Dendritic cell treated with granulocyte-macrophage colony-stimulating factor and Interleukin-4, amounts not matched to agents 40 ng/mL and 50 ng/mL, for 4 days (primary cell): ENCODE measurements at regions not wholly inside any gene's neighbourhood (a gene's known extent, or its start where the extent isn't known, plus 50 kb on each side); places are given as distances from the start of the nearest gene placed in this dataset.
"Not testable (repeated sequence)": the region's sequence is repeated elsewhere in the genome, so short reads cannot be mapped to it uniquely, and the experiment has no call there.

Source experiments
- H3K27ac Mint-ChIP-seq: one replicate; pipeline ENCODE4 v1.8.0; 2022; ENCODE audit warnings: mild to moderate bottlenecking, mixed read lengths
- H3K27me3 Mint-ChIP-seq: one replicate; pipeline ENCODE4 v1.8.0; 2022; ENCODE audit warnings: mild to moderate bottlenecking, mixed read lengths
- H3K36me3 Mint-ChIP-seq: one replicate; pipeline ENCODE4 v1.8.0; 2022; ENCODE audit warnings: low read depth, mixed read lengths
- H3K4me1 Mint-ChIP-seq: one replicate; pipeline ENCODE4 v1.8.0; 2022; ENCODE audit warnings: low read depth, mixed read lengths
- H3K4me3 Mint-ChIP-seq: one replicate; pipeline ENCODE4 v1.8.0; 2022; ENCODE audit warnings: mild to moderate bottlenecking, moderate library complexity, mixed read lengths
- H3K9me3 Mint-ChIP-seq: one replicate; pipeline ENCODE4 v1.8.0; 2022; ENCODE audit warnings: mixed read lengths
- intact Hi-C: fragments of 100-400 bp; cut with micrococcal nuclease; formaldehyde crosslinking; loops from one replicate; pipeline ENCODE4 v1.15.0; 2022

DNA sequence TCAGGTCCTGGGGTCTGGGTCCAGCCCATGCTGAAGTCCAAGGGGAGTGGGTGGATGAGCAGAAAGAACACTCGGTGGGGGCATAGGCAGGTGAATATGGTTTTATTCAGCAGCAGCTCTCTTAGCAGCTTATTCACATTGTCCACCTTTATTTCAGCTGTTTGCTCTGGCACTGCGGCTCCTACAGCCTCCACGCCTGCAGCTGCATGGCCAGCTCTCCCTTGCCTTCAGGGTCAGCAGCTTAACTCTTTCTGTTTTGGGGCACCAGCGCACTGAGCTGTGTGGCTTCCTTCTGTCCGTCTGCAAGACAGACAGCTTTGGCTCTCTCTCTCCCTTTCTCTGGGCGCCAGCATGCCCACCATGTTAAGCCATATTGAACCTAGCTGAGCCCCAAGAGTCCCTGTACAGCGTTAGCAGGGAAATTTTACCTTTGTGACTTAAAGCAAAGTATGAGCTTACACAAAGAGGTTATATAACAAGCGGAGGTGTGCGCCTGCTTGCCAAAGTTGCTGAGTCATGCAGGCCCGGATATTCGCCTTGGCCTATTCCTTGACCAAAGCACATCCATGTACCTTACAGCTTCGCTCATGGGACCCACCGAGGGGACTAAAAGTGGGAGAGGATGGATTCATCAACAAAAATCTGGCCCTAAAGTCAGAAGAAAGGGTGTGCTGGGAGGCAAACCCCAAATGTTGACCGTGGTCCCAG lies 170.1 kb upstream of the PFN2 start:
- no peak overlapping the region for H3K27ac Mint-ChIP-seq
- no peak overlapping the region for H3K4me3 Mint-ChIP-seq
- peaks cover 7% of the 10 kb centered on the region for H3K4me1 Mint-ChIP-seq
- H3K36me3 Mint-ChIP-seq: no peaks in the 10 kb centered on the region
- no peaks in the 10 kb centered on the region for H3K9me3 Mint-ChIP-seq
- intact Hi-C loops: no loop called here
- H3K27me3 Mint-ChIP-seq: no peaks in the 10 kb centered on the region

- Mint-ChIP-seq H3K4me3 (no peak overlapping the region), H3K36me3 (no peaks in the 10 kb centered on the region), H3K27me3 (no peaks in the 10 kb centered on the region), H3K4me1 (no peaks in the 10 kb centered on the region), H3K9me3 (no peaks in the 10 kb centered on the region), H3K27ac (no peak overlapping the region)
- intact Hi-C loops: no loop called here
These were observed 168.1 kb upstream of the PFN2 start for GRCh38 chr3:150138824-150139223.

DNA sequence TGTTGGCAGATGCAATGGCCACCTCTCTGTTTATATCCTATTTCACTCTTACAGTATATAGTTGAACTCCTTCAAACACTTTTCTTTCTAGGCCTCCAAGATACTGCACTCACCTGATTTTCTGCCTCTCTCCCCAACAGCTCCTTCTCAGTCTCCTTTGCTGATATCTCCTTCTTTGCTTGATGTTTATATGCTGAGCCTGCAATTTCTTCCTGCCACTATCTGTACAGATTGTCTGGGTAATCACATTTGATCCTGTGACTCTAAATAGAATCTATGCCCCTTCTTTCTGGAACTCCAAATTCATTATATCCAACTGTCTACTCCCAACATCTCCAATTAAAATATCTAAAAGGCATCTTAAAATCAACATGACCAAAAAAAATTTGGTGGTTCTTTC lies 165.5 kb upstream of the PFN2 start:
- H3K36me3 Mint-ChIP-seq: no peaks in the 10 kb centered on the region
- H3K4me1 Mint-ChIP-seq: peaks cover 7% of the 10 kb centered on the region
- H3K27ac Mint-ChIP-seq: no peak overlapping the region
- no peak overlapping the region for H3K4me3 Mint-ChIP-seq
- H3K27me3 Mint-ChIP-seq: no peaks in the 10 kb centered on the region
- intact Hi-C loops: no loop called here
- H3K9me3 Mint-ChIP-seq: no peaks in the 10 kb centered on the region

DNA sequence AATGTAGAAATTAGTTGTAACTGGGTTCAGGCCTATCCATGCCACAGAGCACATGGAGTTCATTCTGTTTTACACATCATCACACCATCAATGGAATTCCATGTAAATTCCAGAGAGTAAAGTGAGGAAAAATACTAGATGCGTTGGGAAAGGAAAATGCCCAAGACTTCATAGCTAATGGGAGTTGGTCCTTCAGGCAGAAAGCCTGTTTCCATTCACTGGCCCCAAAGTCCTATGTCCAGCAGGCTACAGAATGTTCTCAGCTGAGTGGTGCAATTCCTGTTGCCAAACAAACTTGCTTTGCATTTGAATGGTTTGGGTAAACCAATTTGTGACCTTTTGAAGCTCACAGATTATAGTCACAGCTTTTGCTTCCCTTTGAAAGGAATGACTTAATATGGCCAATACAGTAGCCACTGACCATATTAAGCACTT lies 164.6 kb upstream of the PFN2 start:
- intact Hi-C loops: no loop called here

DNA sequence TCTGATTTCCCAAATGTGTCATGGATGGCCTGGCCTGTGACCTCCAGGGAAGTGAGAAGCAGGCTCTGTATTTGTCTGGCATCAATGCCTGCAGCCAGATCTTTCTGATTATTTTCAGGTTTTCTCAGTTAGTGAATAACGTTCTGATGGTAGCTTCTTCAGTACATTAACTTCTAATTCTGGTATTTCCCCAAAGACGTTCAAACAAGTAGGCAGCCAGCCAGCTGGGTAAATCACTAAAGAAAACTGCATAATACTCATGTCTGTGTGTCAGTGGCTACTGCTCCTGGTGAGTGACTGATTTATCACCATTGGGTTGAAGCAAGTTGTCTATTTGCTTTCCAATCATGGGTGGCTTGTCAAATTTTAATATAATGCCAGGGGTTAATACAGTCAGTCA lies 162.6 kb upstream of the PFN2 start:
- Mint-ChIP-seq H3K4me1 (peaks cover 7% of the 10 kb centered on the region), H3K36me3 (no peaks in the 10 kb centered on the region), H3K9me3 (no peaks in the 10 kb centered on the region), H3K27me3 (no peaks in the 10 kb centered on the region), H3K27ac (no peak overlapping the region), H3K4me3 (no peak overlapping the region)
- intact Hi-C loops: no loop called here

More for the DNA sequence above, 164.6 kb upstream of the PFN2 start:
- no peak overlapping the region for H3K27ac Mint-ChIP-seq
- peaks cover 7% of the 10 kb centered on the region for H3K4me1 Mint-ChIP-seq
- H3K36me3 Mint-ChIP-seq: no peaks in the 10 kb centered on the region
- no peak overlapping the region for H3K4me3 Mint-ChIP-seq
- H3K27me3 Mint-ChIP-seq: no peaks in the 10 kb centered on the region
- H3K9me3 Mint-ChIP-seq: no peaks in the 10 kb centered on the region

- Mint-ChIP-seq H3K27ac (no peak overlapping the region), H3K36me3 (no peaks in the 10 kb centered on the region), H3K4me1 (peaks cover 7% of the 10 kb centered on the region), H3K27me3 (no peaks in the 10 kb centered on the region), H3K9me3 (no peaks in the 10 kb centered on the region), H3K4me3 (no peak overlapping the region)
- intact Hi-C loops: no loop called here
These were observed 161.5 kb upstream of the PFN2 start for GRCh38 chr3:150132101-150132749.

DNA sequence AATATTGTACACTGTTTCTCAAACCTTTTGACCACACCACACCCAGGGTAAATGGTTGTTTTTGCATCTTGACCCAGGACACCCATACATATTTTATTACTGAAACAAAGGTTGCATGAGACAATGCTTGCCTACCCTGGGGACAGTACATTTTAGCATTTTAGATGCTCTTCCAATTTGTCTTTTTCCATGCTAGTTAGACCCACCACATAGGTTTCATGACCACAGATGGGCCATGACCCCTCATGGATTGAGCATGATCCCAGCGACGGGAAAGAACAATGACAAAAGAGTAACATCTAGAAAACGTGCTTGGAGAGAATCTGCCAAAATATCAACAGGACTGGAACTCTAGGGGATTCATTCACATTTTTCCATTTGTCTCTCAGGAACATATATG lies 161.0 kb upstream of the PFN2 start:
- no peaks in the 10 kb centered on the region for H3K9me3 Mint-ChIP-seq
- no peak overlapping the region for H3K27ac Mint-ChIP-seq
- H3K4me3 Mint-ChIP-seq: no peak overlapping the region
- H3K36me3 Mint-ChIP-seq: no peaks in the 10 kb centered on the region
- intact Hi-C loops: no loop called here
- H3K4me1 Mint-ChIP-seq: peaks cover 7% of the 10 kb centered on the region
- no peaks in the 10 kb centered on the region for H3K27me3 Mint-ChIP-seq

DNA sequence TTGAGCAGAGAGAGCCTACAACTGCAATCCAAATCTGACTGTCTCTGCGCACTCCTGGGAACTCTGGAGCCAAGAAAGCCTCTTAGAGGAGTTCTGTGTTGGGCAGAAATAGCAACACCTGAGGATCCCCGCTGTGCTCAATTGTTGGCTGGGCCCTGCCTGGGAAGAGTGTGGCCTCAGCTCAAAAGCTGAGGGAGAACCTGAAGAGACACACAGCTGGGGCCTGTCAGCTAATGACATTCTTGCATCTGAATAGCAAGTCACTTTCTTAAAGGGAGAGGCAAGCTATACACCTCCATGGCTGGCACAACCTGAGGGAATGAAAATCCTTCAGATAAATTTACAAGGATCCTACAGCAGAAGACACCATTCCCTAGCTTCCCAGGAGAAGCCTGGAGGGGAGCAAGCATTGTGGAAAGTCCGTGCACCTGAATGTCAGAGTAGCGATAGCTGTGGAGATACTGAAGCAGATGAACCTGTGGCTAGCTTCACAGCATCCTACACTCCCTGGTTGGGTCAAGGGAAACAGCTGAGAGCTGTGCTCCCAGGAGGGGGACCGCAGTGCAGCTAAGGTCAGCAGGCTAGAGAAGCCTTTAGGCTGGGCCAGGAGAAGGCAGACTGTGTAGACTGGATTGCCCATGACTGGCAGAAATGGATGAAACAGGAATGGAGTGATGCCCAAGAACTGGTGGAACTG lies 159.9 kb upstream of the PFN2 start:
- intact Hi-C loops: no loop called here
- H3K9me3 Mint-ChIP-seq: no peaks in the 10 kb centered on the region
- no peaks in the 10 kb centered on the region for H3K36me3 Mint-ChIP-seq

GRCh38 chr3:150129166-150129565 lies 158.5 kb upstream of the PFN2 start:
- no peaks in the 10 kb centered on the region for H3K36me3 Mint-ChIP-seq
- H3K4me1 Mint-ChIP-seq: peaks cover 7% of the 10 kb centered on the region
- no peak overlapping the region for H3K4me3 Mint-ChIP-seq
- no peaks in the 10 kb centered on the region for H3K9me3 Mint-ChIP-seq
- intact Hi-C loops: no loop called here
- H3K27ac Mint-ChIP-seq: no peak overlapping the region
- H3K27me3 Mint-ChIP-seq: no peaks in the 10 kb centered on the region

More for the DNA sequence above, 159.9 kb upstream of the PFN2 start:
- Mint-ChIP-seq H3K4me3 (no peak overlapping the region), H3K4me1 (peaks cover 7% of the 10 kb centered on the region), H3K27ac (no peak overlapping the region), H3K27me3 (no peaks in the 10 kb centered on the region)

DNA sequence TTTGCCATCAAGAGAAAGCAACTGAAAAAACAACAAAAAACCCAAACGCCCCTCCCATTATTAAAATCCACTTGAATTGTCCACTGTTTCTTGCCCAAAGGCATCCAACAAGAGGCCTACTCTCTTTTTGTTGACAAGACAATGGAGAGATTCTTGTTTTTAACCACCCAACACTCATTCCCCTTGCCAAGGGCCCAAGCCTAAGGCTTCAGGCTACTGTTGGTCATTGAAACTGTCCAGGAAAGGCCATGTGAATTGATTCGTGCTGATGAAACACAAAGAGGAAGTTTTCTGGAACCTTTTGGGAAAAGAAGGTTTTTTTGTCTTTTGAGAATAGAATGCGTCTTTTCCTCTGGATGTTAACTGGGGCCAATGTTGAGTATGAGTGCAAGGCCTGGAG lies 157.4 kb upstream of the PFN2 start:
- Mint-ChIP-seq H3K27ac (no peak overlapping the region), H3K36me3 (no peaks in the 10 kb centered on the region), H3K9me3 (no peaks in the 10 kb centered on the region), H3K27me3 (no peaks in the 10 kb centered on the region), H3K4me3 (no peak overlapping the region), H3K4me1 (peaks cover 7% of the 10 kb centered on the region)
- intact Hi-C loops: no loop called here

DNA sequence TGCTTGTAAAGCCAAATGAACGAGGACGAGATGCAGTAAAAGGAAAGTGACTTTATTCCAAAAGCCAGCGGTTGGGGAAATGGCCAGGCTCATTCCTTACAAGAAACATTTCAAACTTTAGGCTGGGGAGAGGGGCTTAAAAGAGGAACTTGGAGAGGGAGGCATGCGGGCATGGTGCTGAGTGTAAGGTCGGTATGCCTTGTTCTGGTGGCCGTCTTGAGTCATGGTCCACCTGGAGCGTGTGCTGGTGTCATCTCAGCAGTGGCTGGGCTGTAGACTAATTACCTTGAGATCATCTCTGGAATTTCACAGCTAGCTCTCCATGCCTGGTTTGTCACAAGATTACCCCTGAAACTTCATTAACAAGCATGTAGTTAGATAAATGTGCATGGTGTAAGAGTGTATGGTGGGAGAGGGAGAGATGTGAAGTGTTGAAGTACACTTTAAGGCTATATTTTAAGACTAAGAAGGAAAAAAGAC lies 156.4 kb upstream of the PFN2 start:
- Mint-ChIP-seq H3K36me3 (no peaks in the 10 kb centered on the region), H3K27ac (no peak overlapping the region), H3K9me3 (no peaks in the 10 kb centered on the region), H3K27me3 (no peaks in the 10 kb centered on the region), H3K4me3 (no peak overlapping the region), H3K4me1 (peaks cover under 1% of the 10 kb centered on the region)
- intact Hi-C loops: no loop called here

DNA sequence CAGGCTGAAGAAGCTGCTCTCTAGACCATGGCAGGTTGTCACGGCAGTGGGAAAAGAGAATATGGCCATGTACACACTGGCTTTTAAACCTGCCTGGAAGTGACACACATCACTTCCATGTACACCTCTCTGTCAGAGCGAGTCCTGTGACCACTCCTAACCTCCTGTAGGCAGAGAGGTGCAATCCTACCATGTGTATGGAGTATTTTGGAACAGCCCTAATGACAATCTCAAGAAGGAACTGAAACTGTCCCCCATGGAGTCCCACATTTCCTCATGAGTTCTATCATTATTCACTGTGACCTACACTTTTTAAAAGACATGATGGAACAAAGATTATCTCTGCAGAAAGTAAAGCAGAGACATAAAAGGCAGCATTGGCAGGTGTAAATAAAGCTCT lies 153.4 kb upstream of the PFN2 start:
- no peak overlapping the region for H3K4me3 Mint-ChIP-seq
- no peak overlapping the region for H3K27ac Mint-ChIP-seq
- no peaks in the 10 kb centered on the region for H3K36me3 Mint-ChIP-seq
- intact Hi-C loops: no loop called here
- H3K27me3 Mint-ChIP-seq: peaks cover 1% of the 10 kb centered on the region
- no peaks in the 10 kb centered on the region for H3K9me3 Mint-ChIP-seq
- H3K4me1 Mint-ChIP-seq: no peaks in the 10 kb centered on the region

GRCh38 chr3:150123249-150123648 lies 152.6 kb upstream of the PFN2 start:
- H3K36me3 Mint-ChIP-seq, H3K27ac Mint-ChIP-seq, intact Hi-C loops, H3K9me3 Mint-ChIP-seq, H3K4me1 Mint-ChIP-seq, H3K4me3 Mint-ChIP-seq, H3K27me3 Mint-ChIP-seq: not testable (repeated sequence)

GRCh38 chr3:150118219-150118618 lies 147.5 kb upstream of the PFN2 start:
- intact Hi-C loops: no loop called here
- Mint-ChIP-seq H3K9me3 (no peaks in the 10 kb centered on the region), H3K36me3 (no peaks in the 10 kb centered on the region), H3K27me3 (peaks cover 4% of the 10 kb centered on the region), H3K27ac (no peak overlapping the region), H3K4me1 (no peaks in the 10 kb centered on the region), H3K4me3 (no peak overlapping the region)
